GM19395 (cell line): ENCODE measurements at regions not wholly inside any gene's neighbourhood (a gene's known extent, or its start where the extent isn't known, plus 50 kb on each side); places are given as distances from the start of the nearest gene placed in this dataset.
A peak's percentile ranks its signal among the peaks of the same experiment; 100 is the strongest.
"Not testable (repeated sequence)": the region's sequence is repeated elsewhere in the genome, so short reads cannot be mapped to it uniquely, and the experiment has no call there.

Experiments used
- ATAC-seq: cut with Tn5 transposase; IDR thresholded peaks from one replicate; pipeline ENCODE4 v1.9.1; 2021; ENCODE audit warnings: mild to moderate bottlenecking, moderate library complexity; ENCODE audit not compliant: unreplicated experiment

DNA sequence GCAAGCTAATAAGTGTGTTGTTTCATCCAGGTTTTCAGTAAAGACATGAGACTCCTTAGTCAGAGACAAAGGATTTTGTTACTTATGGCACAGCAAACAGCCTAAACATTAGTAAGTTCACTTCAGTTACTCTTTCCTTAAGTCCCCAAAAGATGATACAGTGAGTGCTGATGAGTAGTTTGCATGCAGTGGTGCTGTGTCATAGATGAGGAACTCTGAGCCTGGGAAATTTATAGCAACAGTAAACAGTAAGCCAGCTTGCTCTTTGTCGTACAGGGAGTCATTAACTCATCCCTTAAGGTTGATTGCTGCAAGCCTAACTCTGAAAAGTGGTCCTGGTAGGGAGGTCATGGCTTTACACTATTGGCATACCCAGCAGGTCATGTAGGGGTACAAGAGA is 208.6 kb upstream of the OR4E1 start:
- no peak for ATAC-seq

DNA sequence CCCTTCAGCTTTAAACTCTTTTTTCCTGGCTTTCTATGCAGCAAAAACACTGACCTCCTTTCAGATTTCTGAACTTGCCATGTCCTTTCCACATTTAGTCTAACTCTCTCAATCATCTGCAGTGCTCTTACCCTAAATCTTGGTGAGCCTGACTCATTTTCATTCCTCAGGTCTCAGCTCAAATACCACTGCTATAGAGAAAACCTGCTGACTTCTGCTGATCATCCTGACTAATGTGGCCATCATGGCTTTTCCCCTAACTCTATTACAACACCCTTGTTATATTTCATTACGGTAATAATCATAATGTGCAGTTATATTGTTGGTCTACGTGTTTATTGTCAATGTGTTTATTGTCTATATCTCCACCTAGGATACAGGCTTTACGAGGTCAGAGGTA is 207.3 kb upstream of the OR4E1 start:
- ATAC-seq: no peak

DNA sequence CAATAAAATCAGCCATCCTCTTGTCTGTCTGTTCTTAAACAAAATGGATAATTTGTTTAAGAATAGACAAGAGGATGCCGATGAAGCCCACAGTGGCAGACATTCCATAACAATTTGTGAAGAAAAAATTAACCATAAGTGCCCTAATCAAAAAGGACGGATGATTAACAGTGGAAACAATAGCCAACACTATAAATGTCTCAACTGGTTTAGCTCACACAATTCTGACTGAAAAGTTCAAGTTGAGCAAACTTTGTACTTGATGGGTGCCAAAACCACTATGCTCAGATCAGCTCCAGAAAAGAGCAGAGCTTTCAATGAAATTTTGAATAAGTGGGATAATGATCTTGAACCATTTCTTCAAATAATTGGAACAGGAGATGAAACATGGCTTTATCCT is 202.2 kb upstream of the OR4E1 start:
- ATAC-seq: no peak

DNA sequence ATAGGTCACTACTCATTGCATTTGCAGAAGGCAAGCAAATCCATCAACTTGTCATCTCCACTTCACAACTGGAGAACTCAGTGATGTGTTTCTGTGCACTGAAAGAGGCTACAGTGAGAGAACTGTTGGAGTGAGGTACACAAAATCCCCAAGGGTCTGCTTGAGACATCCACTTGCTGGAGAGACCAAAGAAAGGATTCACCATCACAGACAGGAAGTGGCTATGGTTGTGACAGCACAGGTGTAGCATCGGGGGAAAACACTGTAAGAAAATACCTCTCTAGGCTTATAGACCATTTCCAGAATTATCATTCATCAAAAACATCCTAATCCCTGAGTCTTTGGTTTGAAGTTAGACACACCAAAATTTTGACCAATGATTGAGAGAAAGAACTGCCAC is 201.3 kb upstream of the OR4E1 start:
- no peak for ATAC-seq

DNA sequence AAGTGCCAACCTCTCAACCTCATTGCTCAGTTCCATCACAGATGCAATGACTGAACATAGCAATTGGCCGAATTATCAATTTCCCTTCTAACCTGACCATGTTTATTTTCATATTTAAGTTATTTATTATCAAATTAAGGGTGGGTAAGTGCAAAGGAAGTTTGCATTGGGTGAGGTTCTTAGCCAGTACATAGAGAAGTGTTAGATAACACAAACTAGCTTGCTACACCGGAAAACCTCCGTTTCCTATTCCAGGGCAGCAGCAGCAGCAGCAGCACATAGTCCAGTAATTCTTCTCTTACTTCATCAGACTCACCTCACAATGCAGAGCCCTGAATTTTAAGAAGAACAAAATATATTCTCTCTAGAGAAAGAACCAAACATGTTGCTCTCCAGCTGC is 200.5 kb upstream of the OR4E1 start:
- no peak for ATAC-seq

GRCh38 chr14:21868442-21869046 is 194.9 kb upstream of the OR4E1 start:
- peak; percentile 80 for ATAC-seq

- ATAC-seq: no peak
Observed at GRCh38 chr14:21867541-21867940, 193.9 kb upstream of the OR4E1 start.

DNA sequence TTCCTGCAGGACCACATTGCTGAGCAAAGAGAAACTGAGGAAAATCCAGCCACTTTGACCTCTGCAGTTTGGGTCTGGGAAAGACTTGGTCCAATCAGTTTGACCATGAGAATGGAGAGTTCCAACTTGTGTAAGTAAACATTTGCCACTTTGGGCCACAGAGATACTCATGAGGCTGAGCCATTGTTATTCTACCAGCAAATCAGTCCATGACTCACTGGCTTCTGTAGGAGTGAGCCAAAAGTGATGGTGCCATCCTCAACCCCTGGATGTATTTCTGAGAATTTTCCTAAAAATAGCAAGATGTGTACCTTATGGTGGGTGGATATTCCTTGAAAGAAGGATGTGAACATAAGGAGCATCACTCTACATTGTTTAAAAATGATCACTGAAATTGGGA is 192.9 kb upstream of the OR4E1 start:
- no peak for ATAC-seq

DNA sequence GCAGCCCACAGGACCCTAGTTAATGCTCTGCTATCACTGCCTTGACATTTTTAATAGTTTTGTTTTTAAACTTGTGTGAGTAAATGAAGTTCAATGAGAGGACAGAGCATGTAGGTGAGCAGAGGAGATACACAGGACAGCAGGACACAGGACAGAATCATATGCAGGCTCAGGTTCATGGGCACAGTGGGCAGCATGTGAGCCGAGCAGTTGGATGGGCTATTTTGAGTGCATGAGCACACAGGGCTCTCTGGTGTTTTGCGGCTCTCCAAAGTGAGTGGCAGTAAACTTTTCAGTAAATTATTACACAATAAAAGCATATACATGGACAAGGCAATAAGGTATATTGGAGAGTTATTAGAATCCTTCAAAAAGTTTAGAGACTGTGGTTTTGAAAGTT is 189.7 kb upstream of the OR4E1 start:
- ATAC-seq: no peak

- ATAC-seq: no peak
Observed at GRCh38 chr14:21861153-21861552, 187.5 kb upstream of the OR4E1 start.

DNA sequence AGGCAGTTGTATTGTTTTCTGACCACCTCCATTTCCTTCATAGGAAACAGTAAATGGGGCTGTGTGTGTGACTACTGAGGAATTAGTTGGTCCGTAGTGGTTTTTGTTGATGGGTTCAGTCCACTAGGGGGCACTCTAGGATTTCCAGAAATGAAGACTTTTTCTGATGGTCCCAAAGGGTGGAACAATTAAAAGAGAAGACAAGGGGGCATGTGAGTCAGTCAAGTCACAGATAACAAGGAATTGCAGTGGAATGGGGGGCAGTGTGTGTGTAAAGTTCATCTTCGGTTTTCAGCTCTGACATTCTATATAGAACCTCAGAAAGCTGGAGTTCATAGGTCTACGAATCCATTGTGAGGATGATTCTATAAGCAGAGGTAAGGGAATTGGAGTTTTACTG is 186.6 kb upstream of the OR4E1 start:
- ATAC-seq: no peak

GRCh38 chr14:21852775-21853174 is 179.2 kb upstream of the OR4E1 start:
- no peak for ATAC-seq

DNA sequence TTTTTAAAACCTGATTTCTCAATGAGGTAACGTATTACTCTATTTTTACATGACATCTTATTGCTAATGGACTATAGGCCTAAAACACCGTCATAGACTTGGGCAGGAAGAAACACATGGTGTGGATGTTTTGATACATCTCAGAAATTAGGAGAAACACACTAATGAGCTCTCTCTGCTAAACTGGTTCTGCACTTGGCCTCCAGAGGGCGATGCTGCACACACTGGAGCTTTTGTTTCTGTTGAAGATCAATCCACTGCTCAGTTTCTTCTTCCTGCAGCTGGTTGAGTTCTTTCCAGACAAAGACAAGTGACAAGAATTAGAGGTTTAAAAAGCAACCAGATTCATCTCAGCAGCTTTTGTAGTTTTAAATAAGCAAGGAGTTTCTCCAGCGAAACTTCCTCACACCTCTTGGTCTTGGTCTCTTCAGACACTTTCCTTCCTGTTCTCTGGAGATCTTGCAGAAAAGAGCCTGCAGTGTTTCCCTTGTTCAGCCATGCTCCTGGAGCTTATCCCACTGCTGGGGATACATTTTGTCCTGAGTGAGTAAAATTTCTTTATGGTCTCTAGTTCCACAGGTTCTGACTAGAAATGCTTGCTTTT is 178.5 kb upstream of the OR4E1 start:
- no peak for ATAC-seq

DNA sequence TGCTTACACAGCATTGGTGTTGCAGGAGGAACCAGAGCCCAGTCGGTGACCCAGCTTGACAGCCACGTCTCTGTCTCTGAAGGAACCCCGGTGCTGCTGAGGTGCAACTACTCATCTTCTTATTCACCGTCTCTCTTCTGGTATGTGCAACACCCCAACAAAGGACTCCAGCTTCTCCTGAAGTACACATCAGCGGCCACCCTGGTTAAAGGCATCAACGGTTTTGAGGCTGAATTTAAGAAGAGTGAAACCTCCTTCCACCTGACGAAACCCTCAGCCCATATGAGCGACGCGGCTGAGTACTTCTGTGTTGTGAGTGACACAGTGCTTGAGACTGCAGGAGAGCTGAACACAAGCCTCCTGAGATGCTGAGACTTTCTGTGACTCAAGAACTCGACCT is 173.3 kb upstream of the OR4E1 start:
- not testable (repeated sequence) for ATAC-seq

- ATAC-seq: no peak
Observed at GRCh38 chr14:21846227-21846885, 172.7 kb upstream of the OR4E1 start.

DNA sequence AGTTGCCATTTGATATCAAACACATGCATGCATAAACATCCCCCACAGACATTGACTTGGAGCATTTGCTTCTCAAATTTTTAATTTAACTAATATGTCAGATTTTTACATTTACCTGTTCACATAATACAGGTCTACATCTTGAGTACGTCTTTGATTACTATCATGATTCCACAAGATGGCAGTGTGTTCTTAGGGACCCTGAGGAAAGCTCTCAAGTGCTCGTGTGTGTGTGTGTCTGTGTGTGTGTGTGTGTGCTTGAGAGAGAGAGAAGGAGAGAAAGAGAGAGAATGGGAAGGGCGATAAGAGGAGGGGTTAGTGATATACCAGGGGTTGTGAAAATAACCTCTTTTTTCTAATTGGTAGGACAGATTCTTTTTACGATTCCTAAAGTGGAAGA is 167.1 kb upstream of the OR4E1 start:
- ATAC-seq: no peak

GRCh38 chr14:21833836-21834235 is 160.2 kb upstream of the OR4E1 start:
- no peak for ATAC-seq

DNA sequence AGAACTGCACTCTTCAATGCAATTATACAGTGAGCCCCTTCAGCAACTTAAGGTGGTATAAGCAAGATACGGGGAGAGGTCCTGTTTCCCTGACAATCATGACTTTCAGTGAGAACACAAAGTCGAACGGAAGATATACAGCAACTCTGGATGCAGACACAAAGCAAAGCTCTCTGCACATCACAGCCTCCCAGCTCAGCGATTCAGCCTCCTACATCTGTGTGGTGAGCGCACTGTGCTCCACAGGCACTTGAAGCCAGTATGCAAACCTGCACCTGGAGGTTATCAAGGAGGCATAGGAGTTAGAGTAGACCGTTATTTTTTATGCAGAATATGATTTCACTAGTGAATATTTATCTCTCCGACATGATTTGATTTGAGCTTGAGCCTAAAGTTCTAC is 152.2 kb upstream of the OR4E1 start:
- ATAC-seq: no peak

DNA sequence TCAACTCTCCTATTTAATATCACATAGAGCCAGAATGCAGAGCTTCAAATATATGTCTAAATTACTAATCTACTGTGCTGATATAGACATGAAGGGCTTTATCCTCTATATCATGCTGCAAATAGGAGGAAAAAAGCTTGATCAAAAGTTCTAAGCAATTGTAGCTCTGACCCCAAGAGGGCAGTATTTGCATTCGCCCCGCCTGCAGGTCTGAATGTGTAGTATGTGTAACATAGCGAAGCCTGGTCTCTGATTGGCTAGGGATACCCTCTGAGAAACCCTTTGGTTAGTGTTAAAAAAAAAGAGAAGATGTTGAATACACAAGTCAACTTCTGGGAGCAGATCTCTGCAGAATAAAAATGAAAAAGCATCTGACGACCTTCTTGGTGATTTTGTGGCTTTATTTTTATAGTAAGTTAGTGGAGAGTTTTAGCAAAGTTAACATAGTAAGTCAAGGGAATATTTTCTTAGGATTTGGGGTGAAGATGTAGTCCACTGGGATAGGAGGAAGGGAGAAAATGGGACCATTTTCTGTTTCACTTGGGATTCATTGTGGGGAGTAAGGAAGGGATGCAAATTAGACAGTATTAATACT is 151.6 kb upstream of the OR4E1 start:
- ATAC-seq: no peak

DNA sequence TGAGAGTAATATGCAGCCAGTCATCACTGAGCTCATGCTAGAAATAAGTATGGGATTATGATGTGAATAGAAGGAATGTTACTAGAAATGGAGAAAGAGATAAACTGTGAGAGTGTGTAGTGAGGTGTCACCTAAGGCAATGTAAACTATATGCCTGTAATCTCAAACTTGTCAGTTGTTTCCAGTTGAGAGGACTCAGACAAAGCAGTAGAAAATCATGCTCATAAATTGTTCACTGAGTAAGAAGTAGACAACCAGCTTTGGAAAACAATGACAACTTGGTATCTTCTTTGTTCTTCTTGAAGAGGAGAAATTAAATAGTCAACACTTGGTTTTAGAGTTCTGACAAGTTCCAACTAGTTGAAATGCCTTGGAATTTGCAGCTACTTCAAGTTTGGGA is 148.5 kb upstream of the OR4E1 start:
- ATAC-seq: no peak

GRCh38 chr14:21820631-21821030 is 147.0 kb upstream of the OR4E1 start:
- ATAC-seq: no peak

- not testable (repeated sequence) for ATAC-seq
Observed at GRCh38 chr14:21819891-21820290, 146.3 kb upstream of the OR4E1 start.
